Choroid plexus epithelial cell (primary cell): ENCODE measurements at regions not wholly inside any gene's neighbourhood (a gene's known extent, or its start where the extent isn't known, plus 50 kb on each side); places are given as distances from the start of the nearest gene placed in this dataset.

Source experiments
- DNase-seq: peaks from one replicate; pipeline ENCODE4 v3.0.0-alpha.2; 2010; ENCODE audit warnings: low read depth
- H3K4me3 ChIP-seq: 2 replicates; pipeline ENCODE4 v1.5.1; 2011; ENCODE audit warnings: low read depth, mild to moderate bottlenecking, control low read depth, low read length, moderate library complexity
- CTCF ChIP-seq: conservative IDR thresholded peaks from 2 replicates; pipeline ENCODE4 v1.5.1; 2011; ENCODE audit warnings: low read depth, mild to moderate bottlenecking, control low read depth, inconsistent platforms, low read length, moderate library complexity

- H3K4me3 ChIP-seq = no peak overlapping the region
- no peak for TF ChIP-seq CTCF
- no peak for DNase-seq
Observed at GRCh38 chr5:143703659-143704058, 108.3 kb upstream of the HMHB1 start.

- H3K4me3 ChIP-seq = no peak overlapping the region
- no peak for TF ChIP-seq CTCF
- DNase-seq = no peak
Observed at GRCh38 chr5:143701493-143701892, 110.5 kb upstream of the HMHB1 start.

- no peak for DNase-seq
- TF ChIP-seq CTCF = peak; percentile 50
Observed at GRCh38 chr5:143700994-143701393, 111.0 kb upstream of the HMHB1 start.

GRCh38 chr5:143699121-143699520 lies 112.8 kb upstream of the HMHB1 start:
- no peak overlapping the region for H3K4me3 ChIP-seq
- DNase-seq = no peak
- TF ChIP-seq CTCF = no peak

More at GRCh38 chr5:143700994-143701393, 111.0 kb upstream of the HMHB1 start:
- H3K4me3 ChIP-seq = no peak overlapping the region

DNA sequence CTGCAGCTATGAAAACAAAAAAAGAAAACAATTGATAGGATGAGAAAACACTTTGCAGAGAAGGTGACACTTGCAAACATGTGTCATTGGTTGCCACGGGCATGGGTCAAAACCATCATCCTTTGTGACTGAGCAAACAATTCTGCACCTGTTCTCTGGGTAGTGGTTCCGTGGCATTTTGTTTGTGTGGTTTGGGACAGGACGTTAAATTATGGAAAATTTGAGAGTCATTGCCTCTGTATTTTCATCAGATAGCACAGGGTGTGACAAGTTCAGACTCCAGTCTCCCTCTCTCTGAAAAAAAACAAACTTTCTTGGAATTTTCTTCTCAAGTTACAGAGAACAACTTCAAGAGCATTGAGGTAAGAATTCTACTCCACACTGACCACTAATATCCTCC lies 113.4 kb upstream of the HMHB1 start:
- no peak overlapping the region for H3K4me3 ChIP-seq
- TF ChIP-seq CTCF = no peak
- no peak for DNase-seq

- no peak overlapping the region for H3K4me3 ChIP-seq
- no peak for DNase-seq
- no peak for TF ChIP-seq CTCF
Observed at GRCh38 chr5:143696921-143697320, 115.0 kb upstream of the HMHB1 start.

DNA sequence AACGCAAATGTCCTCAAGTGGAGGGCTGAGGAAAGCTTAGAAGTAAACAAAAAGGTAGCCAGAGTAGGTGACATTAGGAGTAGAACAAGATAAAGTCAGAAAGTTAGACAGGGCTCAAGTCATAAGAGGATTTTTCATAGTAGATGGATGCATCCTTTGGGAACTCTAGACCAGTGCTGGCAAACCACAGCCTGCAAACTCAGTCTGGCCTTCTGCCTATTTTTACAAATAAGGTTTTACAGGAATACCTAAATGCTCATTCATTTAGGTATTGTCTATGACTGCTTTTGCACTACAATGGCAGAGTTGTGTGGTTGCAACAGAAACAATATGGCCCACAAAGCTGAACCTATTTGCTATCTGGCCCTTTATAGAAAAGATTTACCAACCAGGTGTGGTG lies 116.0 kb upstream of the HMHB1 start:
- TF ChIP-seq CTCF = no peak
- no peak overlapping the region for H3K4me3 ChIP-seq
- DNase-seq = no peak
